GM19025 (cell line): ENCODE measurements at regions not wholly inside any gene's neighbourhood (a gene's known extent, or its start where the extent isn't known, plus 50 kb on each side); places are given as distances from the start of the nearest gene placed in this dataset.
"Not testable (repeated sequence)": the region's sequence is repeated elsewhere in the genome, so short reads cannot be mapped to it uniquely, and the experiment has no call there.

Experiments used
- ATAC-seq: cut with Tn5 transposase; IDR thresholded peaks from one replicate; pipeline ENCODE4 v1.9.1; 2021; ENCODE audit warnings: mild to moderate bottlenecking, low read depth, moderate library complexity; ENCODE audit not compliant: unreplicated experiment

DNA sequence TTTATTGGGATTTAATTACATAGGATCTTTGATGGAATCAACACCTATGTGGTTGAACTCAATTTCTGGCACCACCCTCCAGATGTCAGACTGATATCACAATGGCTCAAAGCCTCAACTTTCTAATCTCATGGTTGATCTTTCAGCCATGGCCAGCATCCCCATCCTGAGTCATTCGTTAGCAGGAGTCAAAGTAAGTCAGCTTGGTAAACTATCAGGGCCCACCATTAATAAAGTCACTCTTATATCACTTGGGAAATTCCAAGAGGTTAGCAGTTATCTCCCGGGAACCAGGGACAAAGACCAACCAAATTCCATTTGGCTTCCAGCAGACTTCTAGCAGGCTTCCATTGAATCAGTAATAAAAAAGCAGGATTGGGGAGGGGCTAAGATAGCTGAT, 50.7 kb upstream of the TNFSF4 start:
- ATAC-seq = no peak

DNA sequence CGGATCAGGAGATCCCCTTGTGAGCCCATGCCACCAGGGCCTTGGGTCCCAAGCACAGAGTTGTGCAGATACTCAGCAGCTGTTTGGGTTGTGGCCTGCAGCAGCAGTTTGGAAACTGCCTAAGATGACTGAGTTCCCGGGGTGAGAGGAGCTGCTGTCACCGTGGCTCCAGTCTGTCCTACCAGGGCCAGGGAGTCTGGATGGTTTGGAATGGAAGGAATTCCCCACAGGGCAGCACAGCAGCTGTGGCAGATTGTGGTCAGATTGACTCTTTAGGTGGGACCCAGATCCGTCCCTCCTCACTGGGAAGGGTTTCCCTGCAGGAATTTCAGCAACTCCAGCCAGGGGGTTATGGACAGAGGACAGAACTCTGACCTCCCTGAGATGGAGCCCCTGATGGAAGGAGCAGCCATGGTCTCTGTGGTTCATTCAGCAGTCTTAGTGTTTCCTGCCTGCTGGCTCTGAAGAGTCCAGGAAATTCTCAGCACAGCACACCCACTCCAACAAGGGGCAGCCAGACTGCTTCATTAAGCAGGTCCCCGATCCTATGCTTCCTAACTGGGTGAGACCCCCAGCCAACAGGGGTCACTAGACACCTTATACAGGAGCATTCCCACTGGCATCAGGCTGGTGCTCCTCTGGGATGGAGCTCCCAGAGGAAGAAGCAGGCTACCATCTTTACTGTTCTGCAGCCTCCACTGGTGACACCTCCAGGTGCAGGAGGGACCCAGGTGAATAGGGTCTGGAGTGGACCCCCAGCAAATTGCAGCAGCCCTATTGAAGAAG, 51.5 kb upstream of the TNFSF4 start:
- no peak for ATAC-seq

DNA sequence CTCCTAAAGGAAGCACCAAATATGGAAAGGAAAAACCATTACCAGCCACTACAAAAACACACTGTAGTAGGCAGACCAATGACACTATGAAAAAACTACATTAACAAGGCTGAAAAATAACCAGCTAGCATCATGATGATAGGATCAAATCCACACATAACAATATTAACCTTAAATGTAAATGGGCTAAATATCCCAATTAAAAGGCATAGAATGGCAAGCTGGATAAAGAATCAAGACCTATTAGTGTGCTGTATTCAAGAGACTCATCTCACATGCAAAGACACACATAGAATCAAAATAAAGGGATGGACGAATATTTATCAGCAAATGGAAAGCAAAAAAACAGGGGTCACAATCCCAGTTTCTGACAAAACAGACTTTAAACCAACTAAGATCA, 53.2 kb upstream of the TNFSF4 start:
- not testable (repeated sequence) for ATAC-seq

DNA sequence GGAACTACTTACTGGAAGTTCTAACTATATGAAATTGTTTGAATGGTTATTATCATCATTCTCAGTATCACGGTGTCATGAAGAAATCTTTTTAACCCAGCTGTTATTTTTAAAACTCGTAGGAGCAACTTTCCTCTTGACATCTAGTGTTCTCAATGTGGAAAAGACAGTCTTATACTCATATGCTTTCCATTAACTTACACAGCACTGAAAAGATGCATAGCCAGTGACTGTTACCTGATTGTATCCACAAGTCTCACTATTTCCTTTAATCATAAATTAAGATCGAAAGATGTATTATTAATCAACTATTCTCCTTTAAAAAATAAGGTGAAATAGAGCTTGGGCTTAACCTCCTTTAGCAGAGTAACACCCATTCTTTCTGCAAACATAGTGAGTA, 59.7 kb upstream of the TNFSF4 start:
- no peak for ATAC-seq

DNA sequence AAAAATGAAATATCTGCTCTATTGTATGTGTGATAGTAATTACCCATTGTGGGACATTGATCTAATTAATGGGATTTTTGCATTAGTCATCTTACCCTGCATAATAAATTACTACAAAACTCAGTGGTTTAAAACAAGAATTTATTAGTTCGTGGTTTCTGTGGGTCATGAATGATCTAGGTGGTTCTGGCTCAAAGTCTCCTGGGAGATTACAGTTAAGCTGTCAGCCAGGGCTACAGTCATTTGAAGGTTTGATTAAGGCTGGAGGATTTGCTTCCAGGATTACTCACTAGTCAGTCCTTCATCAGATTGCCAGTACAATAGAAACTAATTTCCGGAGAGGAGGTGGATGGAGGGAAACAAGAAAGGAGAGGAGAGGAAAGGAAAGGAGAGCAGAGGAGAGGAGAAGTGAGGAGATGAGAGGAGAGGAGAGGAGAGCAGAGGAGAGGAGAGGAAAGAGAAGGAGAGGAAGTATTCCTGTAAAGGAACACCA, 60.4 kb upstream of the TNFSF4 start:
- ATAC-seq = no peak

DNA sequence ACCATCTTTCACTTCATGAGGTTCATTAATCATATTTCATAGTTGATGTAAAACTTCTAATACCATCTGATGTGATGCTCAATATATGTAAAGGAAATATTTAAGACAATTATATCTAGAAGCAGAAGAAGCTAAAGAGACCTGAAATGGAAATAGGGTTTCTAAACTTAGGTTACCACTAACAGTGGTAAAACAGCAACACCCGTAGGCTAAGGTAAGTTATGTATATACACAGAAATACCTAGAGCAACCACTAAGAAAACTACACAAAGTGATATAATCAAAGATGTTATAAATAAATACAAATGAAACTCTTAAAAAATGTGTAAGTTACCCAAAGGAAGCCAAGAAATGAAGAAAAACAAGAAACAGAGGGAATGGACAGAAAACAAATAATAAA, 61.1 kb upstream of the TNFSF4 start:
- ATAC-seq = no peak

DNA sequence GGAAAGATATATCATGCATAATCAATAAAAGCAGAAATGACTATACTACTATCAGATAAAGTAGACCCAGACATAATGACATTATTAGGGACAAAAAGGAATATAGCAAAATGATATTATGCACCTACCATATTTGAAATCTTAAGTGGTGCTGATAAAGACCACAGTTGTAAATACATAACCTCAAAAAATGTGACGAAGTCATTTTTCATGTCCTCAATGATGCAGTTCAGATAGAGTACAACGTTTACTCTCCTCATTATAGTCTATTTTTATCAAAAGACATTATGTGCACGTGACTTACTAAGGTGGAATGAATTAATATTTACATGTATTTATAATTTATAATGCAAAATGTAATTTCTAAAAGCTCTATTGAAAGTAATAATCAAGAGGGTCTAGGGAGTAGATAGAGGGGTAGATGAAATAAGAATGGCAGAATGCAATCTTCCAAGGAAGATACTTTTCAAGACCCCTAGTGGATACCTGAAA, 61.7 kb upstream of the TNFSF4 start:
- no peak for ATAC-seq

DNA sequence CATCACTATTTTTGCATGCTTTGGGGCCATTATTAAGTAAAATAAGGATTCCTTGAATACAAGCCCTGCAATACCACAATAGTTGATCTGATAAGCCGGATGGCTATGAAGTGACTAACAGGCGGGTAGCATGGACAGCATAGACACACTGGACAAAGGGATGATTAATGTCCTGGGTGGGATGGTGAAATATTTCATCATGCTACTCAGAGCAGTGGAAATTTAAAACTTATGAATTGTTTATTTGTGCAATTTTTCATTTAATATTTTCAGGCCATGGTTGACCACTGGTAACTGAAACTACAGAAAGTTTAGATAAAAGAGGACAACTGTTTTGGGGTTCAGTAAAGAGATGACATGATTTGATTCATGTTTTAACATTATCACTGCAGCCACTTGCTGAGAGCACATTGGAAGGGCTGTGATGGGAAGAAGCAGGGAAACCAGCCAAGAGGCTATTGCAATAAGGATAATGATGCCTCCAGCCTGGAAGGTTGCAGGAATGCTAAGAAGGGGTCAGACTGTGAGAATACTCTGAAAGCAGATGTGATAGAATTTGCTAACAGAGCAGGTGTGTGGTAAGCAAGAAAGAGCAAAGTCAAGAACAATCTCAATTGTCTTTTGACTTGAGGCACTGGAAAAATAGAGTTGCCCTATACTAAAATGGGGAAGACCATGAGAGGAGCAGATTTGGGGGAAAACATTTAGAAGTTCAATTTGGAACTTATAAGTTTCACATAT, 62.5 kb upstream of the TNFSF4 start:
- no peak for ATAC-seq

DNA sequence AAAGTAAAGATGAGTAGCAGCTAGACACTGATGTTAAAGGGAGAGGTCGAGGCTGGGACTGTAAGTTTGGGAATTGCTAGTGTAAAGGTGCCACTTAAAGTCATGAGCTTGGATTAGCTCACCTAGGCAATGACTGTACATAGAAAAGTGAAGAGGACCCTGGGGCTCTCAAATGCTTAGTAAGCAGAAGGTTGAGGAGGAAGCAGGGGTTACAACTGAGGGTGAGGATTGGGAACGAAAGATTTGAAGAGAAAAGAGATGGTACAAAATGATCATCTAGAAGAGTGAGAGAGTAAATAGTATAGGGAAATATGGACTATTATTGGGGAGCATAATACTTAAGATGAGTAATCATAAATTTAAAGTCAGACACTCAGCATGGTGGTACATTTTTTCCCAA, 63.1 kb upstream of the TNFSF4 start:
- no peak for ATAC-seq

DNA sequence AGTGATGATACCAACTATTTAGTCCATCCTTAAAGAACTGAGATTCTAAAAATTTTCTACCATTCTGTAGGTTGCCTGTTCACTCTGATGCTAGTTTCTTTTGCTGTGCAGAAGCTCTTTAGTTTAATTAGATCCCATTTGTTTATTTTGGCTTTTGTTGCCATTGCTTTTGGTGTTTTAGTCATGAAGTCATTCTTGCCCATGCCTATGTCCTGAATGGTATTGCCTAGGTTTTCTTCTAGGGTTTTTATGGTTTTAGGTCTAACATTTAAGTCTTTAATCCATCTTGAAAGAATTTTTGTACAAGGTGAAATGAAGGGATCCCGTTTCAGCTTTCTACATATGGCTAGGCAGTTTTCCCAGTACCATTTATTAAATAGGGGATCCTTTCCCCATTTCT, 63.9 kb upstream of the TNFSF4 start:
- ATAC-seq = not testable (repeated sequence)

DNA sequence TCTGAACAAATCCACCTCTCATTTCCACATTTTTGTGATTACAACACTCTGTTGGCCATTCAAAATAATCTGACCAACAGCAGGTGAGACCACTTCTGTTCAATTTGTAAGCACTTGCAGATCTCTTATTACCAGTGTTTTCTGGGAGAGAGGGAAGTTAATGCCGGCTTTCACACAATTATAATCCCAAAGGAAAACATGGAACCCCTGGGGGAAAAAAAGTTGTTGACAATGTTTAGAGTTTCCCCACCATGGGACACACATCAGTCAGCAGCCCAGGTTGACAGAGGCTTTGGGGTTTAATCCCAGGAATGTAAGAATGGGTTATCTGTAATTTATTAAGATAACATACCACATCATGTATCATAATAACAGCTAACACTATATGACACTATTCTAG, 68.4 kb upstream of the TNFSF4 start:
- ATAC-seq = no peak

DNA sequence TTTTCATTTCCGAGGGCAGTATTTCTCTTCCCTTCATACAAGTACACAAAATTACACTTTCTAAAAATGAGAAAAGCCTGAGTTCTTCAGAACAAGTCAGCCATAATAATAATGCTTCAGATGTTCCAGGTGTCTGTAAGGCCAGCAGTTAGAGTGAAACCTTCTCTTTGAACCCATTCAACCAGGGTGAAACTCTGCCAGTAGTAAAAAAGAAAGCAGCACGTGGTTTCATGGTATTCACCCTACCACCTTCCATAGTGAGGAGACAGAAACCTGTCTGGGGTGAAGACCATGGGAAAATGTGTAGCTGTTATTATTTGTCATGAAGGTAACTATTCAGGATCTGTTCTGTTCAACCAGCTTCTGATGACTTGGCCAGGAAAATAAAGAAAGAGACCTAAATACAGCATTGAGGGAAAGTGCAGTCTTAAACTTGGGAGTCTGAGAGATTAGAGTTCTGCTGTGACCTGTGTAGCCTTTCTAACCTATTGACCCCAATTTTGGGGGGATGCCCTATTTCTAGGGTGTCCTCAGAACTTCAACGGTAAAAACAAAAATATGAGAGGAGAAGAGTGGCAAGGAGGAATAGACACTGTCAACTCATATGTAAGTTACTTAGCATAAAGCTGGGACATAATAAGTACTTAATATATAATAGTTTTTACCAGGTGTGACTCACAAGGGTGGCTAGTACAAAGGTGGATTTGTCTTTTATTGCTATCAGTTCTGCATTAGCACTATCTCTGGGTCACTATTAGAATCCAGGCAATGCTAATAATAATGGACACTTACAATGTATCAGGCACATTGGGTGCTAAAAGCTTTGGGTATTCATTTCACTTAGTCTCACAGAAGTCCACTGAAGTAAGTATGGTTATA, 70.0 kb upstream of the TNFSF4 start:
- ATAC-seq = peak; percentile 89

DNA sequence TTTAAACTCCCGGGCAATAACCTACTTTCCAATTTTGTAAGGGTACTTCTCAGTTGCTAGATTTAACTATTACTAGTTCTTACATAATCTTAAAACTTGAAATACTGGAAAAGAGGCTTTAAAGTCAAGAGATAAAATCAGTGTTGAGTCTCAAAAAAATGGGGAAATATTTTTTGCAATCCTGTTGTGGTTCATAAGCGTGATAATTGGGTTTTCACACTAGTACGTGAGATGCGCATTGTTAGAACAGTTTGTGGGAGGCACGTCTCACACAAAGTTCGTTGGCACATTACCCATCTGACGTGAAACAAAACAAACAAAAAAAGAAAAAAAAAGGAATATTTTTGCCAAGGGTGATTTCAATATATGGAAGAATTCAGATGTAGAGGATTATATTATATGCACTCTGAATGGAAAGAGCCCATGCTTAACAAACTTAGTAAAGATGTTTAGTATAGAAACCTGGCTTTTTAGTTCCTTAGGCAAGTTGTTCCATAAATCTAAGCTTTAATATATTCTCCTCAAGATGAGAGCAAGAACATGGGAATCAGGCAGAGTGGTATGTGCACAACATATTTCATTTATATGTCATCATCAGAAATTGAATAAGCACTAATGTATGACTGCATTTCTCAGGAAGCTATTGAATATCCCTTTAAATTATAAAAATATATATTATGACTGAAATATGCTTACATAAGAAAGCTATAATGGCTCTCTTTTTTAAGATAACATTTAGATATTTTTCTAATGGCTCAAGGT, 73.9 kb upstream of the TNFSF4 start:
- ATAC-seq = no peak

DNA sequence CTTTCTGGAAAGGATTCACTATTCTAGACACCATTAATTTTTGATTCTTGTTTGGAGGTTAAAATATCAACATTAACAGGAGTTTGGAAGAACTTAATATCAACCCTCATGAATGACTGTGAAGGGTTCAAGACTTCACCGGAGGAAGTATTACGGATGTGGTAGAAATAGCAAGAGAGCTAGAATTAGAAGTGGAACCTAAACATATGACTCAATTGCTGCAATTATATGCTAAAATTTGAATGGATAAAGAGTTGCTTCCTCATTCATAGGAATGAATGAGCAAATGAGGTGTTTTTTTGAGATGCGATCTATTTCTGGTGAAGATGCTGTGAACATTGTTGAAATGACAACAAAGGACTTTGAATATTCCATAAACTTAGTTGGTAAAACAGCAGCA, 77.9 kb upstream of the TNFSF4 start:
- no peak for ATAC-seq

DNA sequence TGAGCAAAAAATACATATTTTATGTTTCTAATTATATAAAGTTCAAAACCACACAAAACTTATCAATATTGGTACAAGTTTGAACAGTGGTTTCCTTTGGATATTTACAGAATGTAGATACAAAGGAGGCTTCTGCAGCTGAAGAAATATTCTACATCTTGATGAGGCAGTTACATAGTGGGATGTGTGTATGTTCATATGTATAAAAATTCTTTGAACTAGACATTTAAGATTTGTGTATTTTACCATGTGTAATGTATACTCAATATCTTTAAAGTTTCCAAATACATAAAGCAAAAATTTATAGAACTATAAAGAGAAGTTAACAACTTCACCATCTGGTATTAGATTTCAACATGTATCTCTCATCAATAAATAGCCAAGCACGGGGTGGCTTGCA, 80.7 kb upstream of the TNFSF4 start:
- ATAC-seq = no peak

DNA sequence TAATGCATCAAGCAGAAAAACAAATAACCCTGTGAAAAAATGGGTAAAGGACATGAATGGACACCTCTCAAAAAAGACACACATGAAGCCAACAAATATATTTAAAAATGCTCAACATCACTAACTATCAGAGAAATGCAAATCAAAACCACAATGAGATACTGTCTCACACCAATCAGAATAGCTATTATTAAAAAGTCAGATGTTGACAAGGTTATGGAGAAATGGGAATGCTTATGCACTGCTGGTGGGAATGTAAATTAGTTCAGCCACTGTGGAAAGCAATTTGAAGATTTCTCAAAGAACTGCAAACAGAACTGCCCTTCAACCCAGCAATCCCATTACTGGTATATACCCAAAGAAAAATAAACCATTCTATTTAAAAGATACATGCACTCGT, 86.6 kb upstream of the TNFSF4 start:
- no peak for ATAC-seq

DNA sequence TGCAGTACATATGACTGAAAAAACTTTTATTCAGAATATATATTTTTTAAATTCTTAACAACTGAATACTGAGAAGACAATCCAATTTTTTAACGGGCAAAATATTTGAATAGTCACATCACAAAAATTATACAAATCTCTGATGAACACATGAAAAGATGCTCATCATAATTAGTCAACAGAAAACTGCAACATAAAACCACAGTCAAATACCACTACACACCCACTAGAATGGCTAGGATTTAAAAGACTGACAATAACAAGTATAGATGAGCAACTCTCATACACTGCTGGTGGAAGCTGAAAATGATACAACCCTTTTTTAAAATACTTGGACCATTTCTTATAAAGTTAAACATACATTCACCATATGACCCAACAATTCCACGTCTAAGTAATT, 87.7 kb upstream of the TNFSF4 start:
- ATAC-seq = no peak

DNA sequence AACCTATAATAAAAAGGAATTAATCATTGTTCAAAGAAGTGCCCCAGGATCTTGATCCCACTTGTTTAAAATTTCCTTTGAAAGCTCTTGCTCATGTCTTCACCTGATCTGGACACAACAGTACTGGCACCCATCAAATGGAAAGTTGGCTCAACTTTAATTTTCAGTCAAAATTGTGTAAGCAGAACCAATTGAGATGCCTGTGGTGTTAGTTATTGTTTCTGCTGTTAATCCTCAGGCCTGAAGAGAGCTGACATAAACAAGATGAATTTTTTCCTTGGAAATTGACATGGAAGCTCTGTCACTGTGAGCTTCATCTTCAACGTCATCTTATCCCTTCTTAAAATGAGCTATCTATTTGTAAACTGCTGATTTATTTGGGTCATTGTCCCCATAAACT, 88.3 kb upstream of the TNFSF4 start:
- ATAC-seq = no peak

DNA sequence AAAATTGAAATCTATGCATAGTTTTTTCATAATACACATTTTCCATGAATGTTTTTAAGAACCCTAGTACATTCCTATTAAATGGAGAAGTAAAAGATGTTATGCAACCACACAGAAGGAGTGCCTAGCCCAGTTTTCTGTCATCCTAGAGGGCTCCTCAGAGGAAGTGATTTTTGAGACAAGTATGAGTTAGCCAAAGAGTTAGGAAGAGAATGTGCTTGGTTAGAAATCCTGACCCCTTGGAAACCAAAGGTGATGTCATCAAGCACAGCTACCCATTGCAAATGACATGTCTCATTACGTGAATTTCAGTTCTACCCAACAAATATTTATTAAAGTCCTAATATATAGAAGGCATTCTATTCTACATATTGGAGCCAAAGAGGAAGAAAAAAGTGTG, 88.9 kb upstream of the TNFSF4 start:
- ATAC-seq = no peak

DNA sequence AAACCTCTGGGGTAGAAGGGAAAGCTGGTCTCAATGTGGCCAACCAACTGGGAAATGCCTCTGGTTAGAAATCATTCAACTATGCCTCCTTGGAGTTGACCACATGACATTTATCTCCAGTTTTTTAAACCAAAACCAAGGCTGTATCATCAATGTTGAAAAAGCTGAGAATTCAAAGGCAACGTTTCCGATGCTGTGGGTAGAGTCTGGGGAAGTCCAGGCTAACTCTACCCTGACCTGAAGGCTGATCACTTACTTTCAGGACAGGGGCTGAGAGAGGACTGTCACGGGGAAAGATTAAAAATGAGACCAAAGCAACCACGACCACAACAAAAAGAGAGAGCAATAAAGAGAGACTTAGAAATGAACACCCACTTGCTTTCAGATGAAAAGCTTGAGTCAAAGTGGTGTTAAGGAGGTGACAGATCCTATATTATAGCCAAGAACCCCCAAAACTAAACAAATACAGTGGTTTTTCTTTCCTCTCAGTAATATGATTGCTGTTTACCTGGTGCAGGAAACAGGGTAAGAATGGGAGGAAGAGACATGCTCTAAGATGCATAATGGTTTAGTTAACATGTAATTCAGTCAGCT, 90.8 kb upstream of the TNFSF4 start:
- ATAC-seq = peak; percentile 92
